Ovary (tissue), 7 donors: ENCODE measurements at regions not wholly inside any gene's neighbourhood (a gene's known extent, or its start where the extent isn't known, plus 50 kb on each side); places are given as distances from the start of the nearest gene placed in this dataset.

ENCODE experiments used
- DNase-seq, 5 donors: peaks; one replicate each; pipeline ENCODE4 v3.0.0-alpha.2; 2019 to 2020
- H3K27ac ChIP-seq, 2 donors: fragments of 200-600 bp; one replicate each; pipeline versions ENCODE4 v1.5.1 to v1.8.0; 2019 to 2022
- H3K27me3 ChIP-seq: fragments of 200-600 bp; one replicate; pipeline ENCODE4 v1.8.0; 2022
- H3K36me3 ChIP-seq: fragments of 200-600 bp; sonication (generic); one replicate; pipeline ENCODE4 v1.5.1; 2019
- H3K4me1 ChIP-seq: one replicate; pipeline ENCODE4 v1.8.1; 2013; ENCODE audit warnings: mild to moderate bottlenecking, moderate library complexity; ENCODE audit not compliant: insufficient read depth
- H3K4me3 ChIP-seq: fragments of 200-600 bp; sonication (generic); one replicate; pipeline ENCODE4 v1.5.1; 2017
- H3K9me3 ChIP-seq, 2 donors: fragments of 200-600 bp in 1 of 2; sonication (generic) in 1 of 2; one replicate each; pipeline versions ENCODE4 v1.5.1 to v1.8.1; 2013 to 2019; ENCODE audit warnings: mild to moderate bottlenecking in 1 of 2, moderate library complexity in 1 of 2
- EP300 ChIP-seq: sonication (generic); formaldehyde crosslinking; IDR thresholded peaks from one replicate; pipeline ENCODE4 v1.6.1; 2017; ENCODE audit warnings: antibody characterized with exemption
- POLR2A ChIP-seq: fragments of 450-650 bp; IDR thresholded peaks from one replicate; pipeline ENCODE4 v1.6.1; 2017; ENCODE audit warnings: antibody characterized with exemption, mild to moderate bottlenecking, moderate library complexity
- WGBS, 3 donors: extraction: QIAGEN DNeasy Blood & Tissue Kit in 1 of 3; methylation state at CpG; one replicate each; pipeline versions ENCODE4 v1.1.5 to v1.1.7; 2013 to 2017; 5-methylcytosine and 5-hydroxymethylcytosine counted together
- intact Hi-C, 4 donors: fragments of 100-400 bp; cut with DNase I; formaldehyde crosslinking; loops; one replicate each; pipeline versions ENCODE4 v1.11.0 to v1.15.1; 2022 to 2023
- TF ChIP-seq, protein P1 (sequence below), 3 donors: fragments of 450-650 bp in 2 of 3; fragments of 200-600 bp in 1 of 3; IDR thresholded peaks; one replicate each; pipeline versions ENCODE4 v1.5.1 to v1.8.0; 2016 to 2022; ENCODE audit warnings: antibody characterized with exemption in 3 of 3, mild to moderate bottlenecking in 1 of 3
- donor health status: DM: no; HTN: no; CAD: no; lungs with moderate emphysema.
- donor health status: DM: no; HTN: no; CAD: no.
- donor health status: Bipolar disorder and iron deficiency.
- donor health status: DM: no; HTN: no; CAD: no.
- donor health status: DM: yes; HTN: yes; CAD: no.

DNA sequence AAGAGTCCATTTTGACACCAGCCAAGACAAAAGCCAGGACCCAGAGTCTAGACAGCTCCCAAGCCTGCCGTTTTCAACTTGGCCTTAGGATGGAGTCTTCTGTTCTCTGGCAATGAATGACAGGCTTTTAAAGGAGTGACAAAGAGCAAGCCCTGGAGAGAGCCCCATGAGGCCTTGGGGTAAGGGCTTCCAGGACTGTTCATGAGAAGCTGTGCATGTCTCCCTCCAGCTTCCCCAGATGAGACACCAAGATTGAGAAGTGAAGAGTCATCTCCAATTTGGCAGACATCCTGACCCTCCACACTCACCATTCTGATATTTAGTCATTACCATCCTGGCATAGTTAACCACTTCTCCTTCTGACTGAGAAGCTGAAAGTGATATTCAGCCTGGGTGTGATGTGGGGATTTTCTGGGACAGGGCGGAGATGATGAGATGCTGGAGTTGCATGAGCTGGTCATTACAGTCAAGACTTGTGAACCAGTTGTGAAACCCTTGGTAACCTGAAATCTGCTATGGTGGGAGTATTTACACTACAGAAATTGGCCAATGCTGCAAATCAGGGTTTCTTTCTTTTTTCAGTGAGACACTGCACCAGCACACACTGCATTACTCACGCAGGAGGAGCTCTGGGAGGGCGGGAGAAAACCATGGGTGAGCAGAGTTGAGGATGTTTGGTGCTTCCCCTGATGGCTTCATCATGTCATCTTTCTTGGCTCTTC, 77.8 kb downstream of the VCPKMT start:
- Histone ChIP-seq H3K4me1 (no peaks in the 10 kb centered on the region), H3K27me3 (no peaks in the 10 kb centered on the region), H3K36me3 (no peaks in the 10 kb centered on the region), H3K4me3 (no peak overlapping the region), H3K27ac (no peak overlapping the region), H3K9me3 (no peaks in the 10 kb centered on the region)
- WGBS, 3 donors = 75 to 82% (median 79%) methylated on average over 4 of the region's 4 CpGs
- TF ChIP-seq, protein P1, sequence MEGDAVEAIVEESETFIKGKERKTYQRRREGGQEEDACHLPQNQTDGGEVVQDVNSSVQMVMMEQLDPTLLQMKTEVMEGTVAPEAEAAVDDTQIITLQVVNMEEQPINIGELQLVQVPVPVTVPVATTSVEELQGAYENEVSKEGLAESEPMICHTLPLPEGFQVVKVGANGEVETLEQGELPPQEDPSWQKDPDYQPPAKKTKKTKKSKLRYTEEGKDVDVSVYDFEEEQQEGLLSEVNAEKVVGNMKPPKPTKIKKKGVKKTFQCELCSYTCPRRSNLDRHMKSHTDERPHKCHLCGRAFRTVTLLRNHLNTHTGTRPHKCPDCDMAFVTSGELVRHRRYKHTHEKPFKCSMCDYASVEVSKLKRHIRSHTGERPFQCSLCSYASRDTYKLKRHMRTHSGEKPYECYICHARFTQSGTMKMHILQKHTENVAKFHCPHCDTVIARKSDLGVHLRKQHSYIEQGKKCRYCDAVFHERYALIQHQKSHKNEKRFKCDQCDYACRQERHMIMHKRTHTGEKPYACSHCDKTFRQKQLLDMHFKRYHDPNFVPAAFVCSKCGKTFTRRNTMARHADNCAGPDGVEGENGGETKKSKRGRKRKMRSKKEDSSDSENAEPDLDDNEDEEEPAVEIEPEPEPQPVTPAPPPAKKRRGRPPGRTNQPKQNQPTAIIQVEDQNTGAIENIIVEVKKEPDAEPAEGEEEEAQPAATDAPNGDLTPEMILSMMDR (IDR thresholded peaks at IDR 0.05) = no peak
- TF ChIP-seq EP300 = no peak
- no peak for TF ChIP-seq POLR2A
- intact Hi-C loops = no loop called here
- DNase-seq = no peak

- no peak for DNase-seq
- 89 to 93% (median 92%) methylated on average over 4 of the region's 4 CpGs for WGBS, 3 donors
- H3K9me3 ChIP-seq = no peaks in the 10 kb centered on the region
- no peak overlapping the region for H3K4me3 ChIP-seq
- no peaks in the 10 kb centered on the region for H3K36me3 ChIP-seq
- no peaks in the 10 kb centered on the region for H3K4me1 ChIP-seq
- H3K27ac ChIP-seq = no peak overlapping the region
- H3K27me3 ChIP-seq = no peaks in the 10 kb centered on the region
- TF ChIP-seq, protein P1 (IDR thresholded peaks at IDR 0.05) = no peak
- TF ChIP-seq EP300 = no peak
- intact Hi-C loops = no loop called here
Observed at GRCh38 chr14:50039120-50039517, 77.3 kb downstream of the VCPKMT start.

- intact Hi-C loops = no loop called here
- Histone ChIP-seq H3K9me3 (no peaks in the 10 kb centered on the region), H3K4me1 (no peaks in the 10 kb centered on the region), H3K27me3 (no peaks in the 10 kb centered on the region), H3K4me3 (no peak overlapping the region), H3K36me3 (no peaks in the 10 kb centered on the region), H3K27ac (no peak overlapping the region)
- TF ChIP-seq POLR2A (no peak), EP300 (no peak)
- TF ChIP-seq, protein P1 (IDR thresholded peaks at IDR 0.05) = no peak
- WGBS, 3 donors = 86 to 95% (median 92%) methylated on average over 9 of the region's 9 CpGs
- no peak for DNase-seq
Observed at GRCh38 chr14:50039734-50040400, 76.5 kb downstream of the VCPKMT start.

DNA sequence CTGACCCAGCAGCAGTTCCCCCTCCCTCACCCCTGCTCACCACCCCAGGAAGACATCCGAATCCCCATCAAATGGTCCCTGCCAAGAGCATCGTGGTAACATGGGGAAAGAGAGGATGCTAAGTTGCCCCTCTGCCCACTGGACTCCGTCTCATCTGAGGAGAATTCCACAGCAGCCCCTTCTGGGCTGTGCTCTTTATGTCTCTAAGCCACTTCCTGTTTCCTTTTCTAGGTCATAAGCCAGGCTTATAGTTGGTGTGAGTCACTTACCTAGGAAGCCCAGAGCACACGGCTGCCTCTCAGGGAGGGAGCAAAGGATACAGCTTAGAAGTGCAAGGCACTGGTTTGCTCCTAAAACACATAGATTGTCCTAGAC, 76.0 kb downstream of the VCPKMT start:
- no peak for DNase-seq
- 61 to 67% (median 66%) methylated on average over 4 of the region's 4 CpGs for WGBS, 3 donors
- Histone ChIP-seq H3K4me3 (no peak overlapping the region), H3K27ac (no peak overlapping the region), H3K36me3 (no peaks in the 10 kb centered on the region), H3K9me3 (no peaks in the 10 kb centered on the region), H3K4me1 (no peaks in the 10 kb centered on the region), H3K27me3 (no peaks in the 10 kb centered on the region)
- TF ChIP-seq, protein P1 (IDR thresholded peaks at IDR 0.05) = no peak
- no peak for TF ChIP-seq EP300
- no peak for TF ChIP-seq POLR2A
- intact Hi-C loops = no loop called here
